Endodermal cell (in vitro differentiated cells): ENCODE measurements at regions not wholly inside any gene's neighbourhood (a gene's known extent, or its start where the extent isn't known, plus 50 kb on each side); places are given as distances from the start of the nearest gene placed in this dataset.

Experiments
- DNase-seq: peaks from one replicate; pipeline ENCODE4 v3.0.0-alpha.2; 2017
- H3K27ac ChIP-seq: 2 replicates; pipeline ENCODE4 v1.5.1; 2013; ENCODE audit warnings: mild to moderate bottlenecking, low read depth, low read length, moderate library complexity
- H3K27me3 ChIP-seq: 2 replicates; pipeline ENCODE4 v1.6.1; 2013; ENCODE audit warnings: mild to moderate bottlenecking, low read length, moderate library complexity; ENCODE audit not compliant: insufficient read depth, control insufficient read depth, poor library complexity, severe bottlenecking
- H3K36me3 ChIP-seq: 2 replicates; pipeline ENCODE4 v1.7.0; 2013; ENCODE audit warnings: mild to moderate bottlenecking, low read length, moderate library complexity; ENCODE audit not compliant: control insufficient read depth, insufficient read depth
- H3K4me1 ChIP-seq: one replicate; pipeline ENCODE4 v1.7.0; 2013; ENCODE audit warnings: low read length; ENCODE audit not compliant: control insufficient read depth, insufficient read depth
- H3K4me3 ChIP-seq: 2 replicates; pipeline ENCODE4 v1.5.1; 2013; ENCODE audit warnings: mild to moderate bottlenecking, low read length, moderate library complexity
- H3K9ac ChIP-seq: 2 replicates; pipeline ENCODE4 v1.6.1; 2013; ENCODE audit warnings: mild to moderate bottlenecking, low read length, moderate library complexity; ENCODE audit not compliant: poor library complexity, severe bottlenecking; ENCODE audit errors: extremely low read depth
- H3K9me3 ChIP-seq: 2 replicates; pipeline ENCODE4 v1.6.1; 2013; ENCODE audit warnings: mild to moderate bottlenecking, low read length, moderate library complexity; ENCODE audit not compliant: control insufficient read depth
- H3K27ac Mint-ChIP-seq: 2 replicates; pipeline ENCODE4 v1.8.0; 2020; ENCODE audit warnings: mixed read lengths
- H3K27me3 Mint-ChIP-seq: 2 replicates; pipeline ENCODE4 v1.8.0; 2021; ENCODE audit warnings: mild to moderate bottlenecking, mixed read lengths; ENCODE audit not compliant: insufficient read depth
- H3K36me3 Mint-ChIP-seq: 2 replicates; pipeline ENCODE4 v1.8.0; 2020; ENCODE audit warnings: low read depth, mixed read lengths
- H3K4me1 Mint-ChIP-seq: 2 replicates; pipeline ENCODE4 v1.8.0; 2020; ENCODE audit warnings: mixed read lengths
- H3K4me3 Mint-ChIP-seq: 2 replicates; pipeline ENCODE4 v1.8.0; 2020; ENCODE audit warnings: mild to moderate bottlenecking, moderate library complexity, mixed read lengths
- H3K9me3 Mint-ChIP-seq: 2 replicates; pipeline ENCODE4 v1.8.0; 2020; ENCODE audit warnings: mild to moderate bottlenecking, mixed read lengths
- whole genome bisulfite sequencing, 2 experiments: methylation state at CpG; one replicate each; pipeline versions ENCODE4 v1.1.5 to v1.1.7; 2013; ENCODE audit warnings: missing lambda C conversion rate in 2 of 2, mixed read lengths in 1 of 2; ENCODE audit not compliant: insufficient coverage in 1 of 2, insufficient read length in 1 of 2; 5-methylcytosine and 5-hydroxymethylcytosine counted together
- TF ChIP-seq, protein P1 (sequence below): fragments of 200-600 bp; sonication (generic); conservative IDR thresholded peaks from 2 replicates; pipeline ENCODE4 v1.5.0; 2021; ENCODE audit warnings: antibody characterized with exemption, mild to moderate bottlenecking

DNA sequence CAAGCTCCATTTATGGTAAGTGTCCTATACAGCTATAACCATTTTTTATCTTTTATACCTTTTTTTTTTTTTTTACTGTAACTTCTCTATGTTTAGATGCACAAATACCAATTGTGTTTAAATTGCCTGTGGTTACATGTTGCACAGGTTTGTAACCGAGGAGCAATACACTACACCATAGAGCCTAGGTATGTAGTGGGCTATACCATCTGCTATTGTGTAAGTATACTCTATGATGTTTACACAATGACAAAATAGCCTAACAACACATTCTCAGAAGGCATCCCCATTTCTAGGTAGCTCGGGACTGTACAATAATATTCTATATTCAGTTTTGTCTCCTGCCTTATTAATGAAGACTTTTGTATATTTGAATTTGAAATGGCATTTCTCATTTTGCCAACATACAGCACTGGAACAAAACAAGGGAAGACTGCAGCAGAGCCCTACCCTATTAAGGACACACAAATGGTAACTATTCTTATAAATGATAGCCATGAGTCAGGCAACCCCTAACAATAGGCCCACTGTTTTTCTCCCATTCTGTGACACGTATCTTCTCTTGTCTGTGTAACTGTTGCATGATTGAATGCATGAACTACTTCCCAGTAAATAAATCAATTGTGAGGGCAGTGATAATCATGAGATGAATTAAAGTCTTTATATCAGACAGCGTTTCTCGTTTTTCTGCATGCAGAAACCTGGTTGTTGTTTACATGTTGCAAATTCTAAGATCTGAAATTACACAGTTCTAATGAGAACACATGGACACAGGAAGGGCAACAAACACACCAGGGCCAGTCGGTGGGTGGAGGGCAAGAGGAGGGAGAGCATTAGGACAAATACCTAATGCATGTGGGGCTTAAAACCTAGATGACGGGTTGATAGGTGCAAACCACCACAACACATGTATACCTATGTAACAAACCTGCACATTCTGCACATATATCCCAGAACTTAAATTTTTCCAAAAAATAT, 173.9 kb downstream of the EPM2A start:
- Histone ChIP-seq H3K36me3 (no peaks in the 10 kb centered on the region), H3K27me3 (no peaks in the 10 kb centered on the region), H3K4me1 (no peaks in the 10 kb centered on the region), H3K9me3 (no peaks in the 10 kb centered on the region), H3K27ac (no peak overlapping the region), H3K4me3 (no peak overlapping the region), H3K9ac (no peak overlapping the region)
- no peak overlapping the region for H3K27ac Mint-ChIP-seq
- H3K27me3 Mint-ChIP-seq = no peaks in the 10 kb centered on the region
- TF ChIP-seq, protein P1, sequence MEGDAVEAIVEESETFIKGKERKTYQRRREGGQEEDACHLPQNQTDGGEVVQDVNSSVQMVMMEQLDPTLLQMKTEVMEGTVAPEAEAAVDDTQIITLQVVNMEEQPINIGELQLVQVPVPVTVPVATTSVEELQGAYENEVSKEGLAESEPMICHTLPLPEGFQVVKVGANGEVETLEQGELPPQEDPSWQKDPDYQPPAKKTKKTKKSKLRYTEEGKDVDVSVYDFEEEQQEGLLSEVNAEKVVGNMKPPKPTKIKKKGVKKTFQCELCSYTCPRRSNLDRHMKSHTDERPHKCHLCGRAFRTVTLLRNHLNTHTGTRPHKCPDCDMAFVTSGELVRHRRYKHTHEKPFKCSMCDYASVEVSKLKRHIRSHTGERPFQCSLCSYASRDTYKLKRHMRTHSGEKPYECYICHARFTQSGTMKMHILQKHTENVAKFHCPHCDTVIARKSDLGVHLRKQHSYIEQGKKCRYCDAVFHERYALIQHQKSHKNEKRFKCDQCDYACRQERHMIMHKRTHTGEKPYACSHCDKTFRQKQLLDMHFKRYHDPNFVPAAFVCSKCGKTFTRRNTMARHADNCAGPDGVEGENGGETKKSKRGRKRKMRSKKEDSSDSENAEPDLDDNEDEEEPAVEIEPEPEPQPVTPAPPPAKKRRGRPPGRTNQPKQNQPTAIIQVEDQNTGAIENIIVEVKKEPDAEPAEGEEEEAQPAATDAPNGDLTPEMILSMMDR = no peak
- no peak for DNase-seq
- no peaks in the 10 kb centered on the region for H3K9me3 Mint-ChIP-seq
- WGBS, 2 experiments = 75 to 91% methylated on average over 2 to 7 of the region's 7 CpGs
- peaks cover 3% of the 10 kb centered on the region for H3K4me1 Mint-ChIP-seq
- no peak overlapping the region for H3K4me3 Mint-ChIP-seq
- H3K36me3 Mint-ChIP-seq = no peaks in the 10 kb centered on the region

DNA sequence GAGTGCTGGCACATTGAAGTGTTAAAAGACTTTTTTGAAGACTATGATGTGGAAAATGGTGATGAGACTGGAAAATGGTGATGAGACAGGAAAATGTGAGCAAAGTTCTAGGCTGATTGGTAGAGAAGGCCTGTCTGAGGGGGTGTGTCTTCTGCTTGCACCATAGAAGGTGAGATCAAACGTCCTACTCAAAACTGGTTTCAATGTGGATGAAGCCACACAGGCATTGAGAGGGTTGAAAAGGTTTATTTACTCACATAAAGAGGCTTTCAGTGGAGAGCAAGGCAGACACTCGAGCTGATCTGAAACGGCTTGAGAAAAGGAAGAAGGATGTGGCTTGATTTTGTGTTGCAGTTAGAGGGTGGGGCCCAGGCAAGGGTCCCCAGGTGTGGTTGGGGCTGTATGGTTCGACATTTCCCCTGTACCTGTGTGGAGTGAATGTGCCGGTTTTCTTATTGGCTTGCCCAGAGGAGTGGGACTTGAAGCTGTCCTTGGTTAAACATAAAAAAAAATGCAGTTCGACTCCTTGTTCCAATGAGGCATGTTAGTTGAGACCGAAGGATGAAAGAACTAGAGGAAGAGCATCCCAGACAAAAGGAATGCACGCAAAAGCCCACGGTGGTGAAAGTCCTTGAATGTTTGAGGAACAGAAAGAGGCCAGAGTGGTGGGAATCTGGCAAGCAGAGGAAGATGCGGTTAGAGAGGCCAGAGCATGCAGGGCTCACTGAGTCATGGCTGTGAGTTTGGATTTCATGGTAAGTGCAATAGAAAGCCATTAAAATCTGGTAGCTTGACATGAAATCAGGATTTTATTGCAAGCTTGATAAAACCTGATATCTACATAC, 172.3 kb downstream of the EPM2A start:
- H3K36me3 ChIP-seq = no peaks in the 10 kb centered on the region
- H3K9me3 Mint-ChIP-seq = no peaks in the 10 kb centered on the region
- no peaks in the 10 kb centered on the region for H3K4me1 ChIP-seq
- no peaks in the 10 kb centered on the region for H3K27me3 Mint-ChIP-seq
- no peak overlapping the region for H3K9ac ChIP-seq
- DNase-seq = no peak
- H3K27ac Mint-ChIP-seq = no peak overlapping the region
- H3K4me3 Mint-ChIP-seq = no peak overlapping the region
- peaks cover 4% of the 10 kb centered on the region for H3K4me1 Mint-ChIP-seq
- H3K4me3 ChIP-seq = no peak overlapping the region
- H3K27ac ChIP-seq = no peak overlapping the region
- H3K36me3 Mint-ChIP-seq = no peaks in the 10 kb centered on the region
- no peaks in the 10 kb centered on the region for H3K9me3 ChIP-seq
- 86 to 93% methylated on average over 9 to 10 of the region's 10 CpGs for WGBS, 2 experiments
- no peaks in the 10 kb centered on the region for H3K27me3 ChIP-seq
- TF ChIP-seq, protein P1 = no peak

DNA sequence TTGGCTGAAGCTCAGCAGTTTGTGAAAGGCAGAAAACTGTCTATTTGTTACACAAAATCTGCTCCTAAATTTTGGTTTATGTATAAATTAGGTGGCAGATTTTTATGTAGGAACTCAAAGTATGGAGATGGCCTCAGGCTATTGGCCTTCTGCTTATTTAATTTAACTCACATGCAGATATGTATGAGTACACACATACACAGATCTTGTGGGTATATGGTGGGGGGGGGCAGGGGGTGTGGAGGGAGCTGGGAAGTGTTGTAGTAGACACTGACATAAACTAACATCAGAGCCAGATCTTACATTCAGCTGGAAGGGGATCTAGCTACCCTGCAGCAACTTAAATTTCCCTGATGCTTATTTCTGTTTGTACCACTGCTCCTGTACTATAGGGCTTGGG, 170.8 kb downstream of the EPM2A start:
- Mint-ChIP-seq H3K4me1 (peaks cover 8% of the 10 kb centered on the region), H3K27ac (no peak overlapping the region), H3K9me3 (no peaks in the 10 kb centered on the region), H3K27me3 (no peaks in the 10 kb centered on the region), H3K4me3 (no peak overlapping the region), H3K36me3 (no peaks in the 10 kb centered on the region)
- Histone ChIP-seq H3K4me3 (no peak overlapping the region), H3K27ac (no peak overlapping the region), H3K36me3 (no peaks in the 10 kb centered on the region), H3K9ac (no peak overlapping the region), H3K9me3 (no peaks in the 10 kb centered on the region), H3K27me3 (no peaks in the 10 kb centered on the region), H3K4me1 (no peaks in the 10 kb centered on the region)
- TF ChIP-seq, protein P1 = no peak
- no peak for DNase-seq
